OCI-LY1 (cell line): ENCODE measurements at regions not wholly inside any gene's neighbourhood (a gene's known extent, or its start where the extent isn't known, plus 50 kb on each side); places are given as distances from the start of the nearest gene placed in this dataset.

Experiments
- H2AFZ ChIP-seq: fragments of 200-600 bp; sonication (generic), shearing (Covaris generic); 2 replicates; pipeline ENCODE4 v1.6.0; 2014; ENCODE audit warnings: antibody characterized with exemption, mild to moderate bottlenecking, low read length
- H3F3A ChIP-seq: fragments of 200-600 bp; sonication (generic), shearing (Covaris generic); 2 replicates; pipeline ENCODE4 v1.6.0; 2014; ENCODE audit warnings: mild to moderate bottlenecking, antibody characterized with exemption, low read length, moderate library complexity; ENCODE audit not compliant: insufficient read depth
- H3K27ac ChIP-seq: fragments of 200-600 bp; sonication (generic); 2 replicates; pipeline ENCODE4 v1.5.1; 2014; ENCODE audit warnings: low read length, mixed run types, mild to moderate bottlenecking, low read depth; ENCODE audit not compliant: poor library complexity, severe bottlenecking
- H3K27me3 ChIP-seq: fragments of 200-600 bp; sonication (generic); 2 replicates; pipeline ENCODE4 v1.6.0; 2014; ENCODE audit warnings: antibody characterized with exemption, mild to moderate bottlenecking, low read length, moderate library complexity; ENCODE audit not compliant: insufficient read depth
- H3K36me3 ChIP-seq: fragments of 200-600 bp; sonication (generic); 2 replicates; pipeline ENCODE4 v1.6.1; 2014; ENCODE audit warnings: mild to moderate bottlenecking, antibody characterized with exemption, low read length, moderate library complexity, mixed read lengths; ENCODE audit not compliant: insufficient read depth
- H3K4me1 ChIP-seq: fragments of 200-600 bp; sonication (generic); 2 replicates; pipeline ENCODE4 v1.5.1; 2014; ENCODE audit warnings: mild to moderate bottlenecking, low read length, moderate library complexity; ENCODE audit not compliant: insufficient read depth, severe bottlenecking
- H3K4me2 ChIP-seq: fragments of 200-600 bp; sonication (generic), shearing (Covaris generic); 2 replicates; pipeline ENCODE4 v1.6.1; 2014; ENCODE audit warnings: low read length
- H3K4me3 ChIP-seq: fragments of 200-600 bp; sonication (generic); 2 replicates; pipeline ENCODE4 v1.5.1; 2014; ENCODE audit warnings: low read length, low read depth, mild to moderate bottlenecking, mixed read lengths; ENCODE audit not compliant: poor library complexity, severe bottlenecking
- H3K79me2 ChIP-seq: fragments of 200-600 bp; shearing (Covaris generic); 2 replicates; pipeline ENCODE4 v1.6.1; 2016; ENCODE audit warnings: mixed run types, low read length, mixed read lengths; ENCODE audit not compliant: insufficient read depth
- H3K9ac ChIP-seq: fragments of 200-600 bp; sonication (generic), shearing (Covaris generic); 2 replicates; pipeline ENCODE4 v1.6.1; 2014; ENCODE audit warnings: mild to moderate bottlenecking, low read length, mixed read lengths
- H3K9me2 ChIP-seq: fragments of 200-600 bp; sonication (generic), shearing (Covaris generic); 2 replicates; pipeline ENCODE4 v1.6.1; 2014; ENCODE audit warnings: low read depth, mild to moderate bottlenecking, low read length, mixed read lengths
- H3K9me3 ChIP-seq: fragments of 200-600 bp; shearing (Covaris generic); 2 replicates; pipeline ENCODE4 v1.6.1; 2014; ENCODE audit warnings: low read length, mixed read lengths
- H4K20me1 ChIP-seq: fragments of 200-600 bp; sonication (generic), shearing (Covaris generic); 2 replicates; pipeline ENCODE4 v1.6.0; 2016; ENCODE audit warnings: mild to moderate bottlenecking, low read length; ENCODE audit not compliant: insufficient read depth
- CTCF ChIP-seq: fragments of 200-600 bp; sonication (generic), shearing (Covaris generic); IDR thresholded peaks from 2 replicates; pipeline ENCODE4 v1.5.1; 2017; ENCODE audit warnings: mild to moderate bottlenecking, antibody characterized with exemption, low read length, moderate library complexity, mixed read lengths
- EZH2 ChIP-seq: fragments of 200-600 bp; sonication (generic), shearing (Covaris generic); IDR thresholded peaks from 2 replicates; pipeline ENCODE4 v1.8.0; 2017; ENCODE audit warnings: borderline replicate concordance, mixed run types, mild to moderate bottlenecking, antibody characterized with exemption, low read length, moderate library complexity, mixed read lengths

- H3K9ac ChIP-seq = no peak overlapping the region
- no peaks in the 10 kb centered on the region for H4K20me1 ChIP-seq
- no peaks in the 10 kb centered on the region for H3F3A ChIP-seq
- H3K9me2 ChIP-seq = no peaks in the 10 kb centered on the region
- H2AFZ ChIP-seq = no peak overlapping the region
- no peak overlapping the region for H3K4me2 ChIP-seq
- no peak overlapping the region for H3K4me3 ChIP-seq
- H3K9me3 ChIP-seq = no peaks in the 10 kb centered on the region
- no peaks in the 10 kb centered on the region for H3K79me2 ChIP-seq
- no peak overlapping the region for H3K27ac ChIP-seq
- H3K36me3 ChIP-seq = no peaks in the 10 kb centered on the region
- H3K27me3 ChIP-seq = peaks cover 3% of the 10 kb centered on the region; the same call in 1 of the 2 replicates
- TF ChIP-seq EZH2 (no peak), CTCF (no peak)
- no peaks in the 10 kb centered on the region for H3K4me1 ChIP-seq
Measured at GRCh38 chr3:113143353-113143752, 68.0 kb upstream of the BOC start.

GRCh38 chr3:113147681-113148261 lies 63.6 kb upstream of the BOC start:
- no peak for TF ChIP-seq EZH2
- TF ChIP-seq CTCF = no peak
- H3K4me1 ChIP-seq = no peaks in the 10 kb centered on the region
- peaks cover 3% of the 10 kb centered on the region; the same call in 1 of the 2 replicates for H3K27me3 ChIP-seq
- H4K20me1 ChIP-seq = no peaks in the 10 kb centered on the region
- H3F3A ChIP-seq = no peaks in the 10 kb centered on the region
- H3K4me3 ChIP-seq = no peak overlapping the region
- no peaks in the 10 kb centered on the region for H3K9me2 ChIP-seq
- H3K79me2 ChIP-seq = no peaks in the 10 kb centered on the region
- no peak overlapping the region for H3K4me2 ChIP-seq
- no peak overlapping the region for H3K9ac ChIP-seq
- no peaks in the 10 kb centered on the region for H3K36me3 ChIP-seq
- no peaks in the 10 kb centered on the region for H3K9me3 ChIP-seq
- H3K27ac ChIP-seq = no peak overlapping the region
- no peak overlapping the region for H2AFZ ChIP-seq

GRCh38 chr3:113148284-113148683 lies 63.1 kb upstream of the BOC start:
- H3K4me1 ChIP-seq = no peaks in the 10 kb centered on the region
- no peak overlapping the region for H3K4me2 ChIP-seq
- no peak overlapping the region for H3K9ac ChIP-seq
- no peaks in the 10 kb centered on the region for H3K36me3 ChIP-seq
- H3K27me3 ChIP-seq = peaks cover 3% of the 10 kb centered on the region; the same call in 1 of the 2 replicates
- no peaks in the 10 kb centered on the region for H3F3A ChIP-seq
- no peaks in the 10 kb centered on the region for H3K79me2 ChIP-seq
- no peak overlapping the region for H3K4me3 ChIP-seq
- TF ChIP-seq EZH2 (no peak), CTCF (no peak)
- H2AFZ ChIP-seq = no peak overlapping the region
- H4K20me1 ChIP-seq = no peaks in the 10 kb centered on the region
- H3K27ac ChIP-seq = no peak overlapping the region
- no peaks in the 10 kb centered on the region for H3K9me3 ChIP-seq
- no peaks in the 10 kb centered on the region for H3K9me2 ChIP-seq
